HEK293 (cell line): ENCODE measurements at regions not wholly inside any gene's neighbourhood (a gene's known extent, or its start where the extent isn't known, plus 50 kb on each side); places are given as distances from the start of the nearest gene placed in this dataset.

Experiments
- CTCF ChIA-PET: fragments of 350-600 bp; formaldehyde crosslinking; extraction: SDS; loops from one replicate; lab custom pipeline; 2021; ENCODE audit warnings: antibody characterized with exemption; lab: Yijun Ruan, JAX
- POLR2A ChIA-PET: fragments of 300-600 bp; formaldehyde crosslinking; extraction: SDS; loops from one replicate; lab custom pipeline; 2020; ENCODE audit warnings: antibody characterized with exemption, inconsistent platforms; lab: Yijun Ruan, JAX
- H3K27ac ChIP-seq: fragments of 200-500 bp; sonication (Bioruptor generic); 2 replicates; pipeline ENCODE4 v1.5.1; 2014; ENCODE audit warnings: low read depth, low read length, control low read depth, inconsistent platforms; ENCODE audit errors: extremely low read depth
- H3K36me3 ChIP-seq, 2 experiments: fragments of 200-500 bp in 1 of 2; sonication (Bioruptor generic) in 1 of 2; 1 replicate in 1 of 2; 2 replicates in 1 of 2; pipeline ENCODE4 v1.5.1; 2014 to 2017; ENCODE audit warnings: inconsistent platforms in 2 of 2, low read length in 2 of 2; ENCODE audit not compliant: control insufficient read depth in 2 of 2, insufficient read depth in 1 of 2
- H3K4me1 ChIP-seq: fragments of 200-500 bp; sonication (Bioruptor generic); 2 replicates; pipeline ENCODE4 v1.5.1; 2014; ENCODE audit warnings: mild to moderate bottlenecking, low read length, inconsistent platforms; ENCODE audit not compliant: control insufficient read depth, insufficient read depth
- H3K4me3 ChIP-seq: 2 replicates; pipeline ENCODE4 v1.5.1; 2011; ENCODE audit warnings: low read depth, mild to moderate bottlenecking, control low read depth, low read length, moderate library complexity
- H3K9me3 ChIP-seq: fragments of 200-500 bp; sonication (Bioruptor generic); 2 replicates; pipeline ENCODE4 v1.5.1; 2014; ENCODE audit warnings: low read depth, low read length, inconsistent platforms; ENCODE audit not compliant: control insufficient read depth, insufficient read depth
- CTCF ChIP-seq: fragments of 450-650 bp; formaldehyde crosslinking; IDR thresholded peaks from 2 replicates; pipeline ENCODE4 v1.5.1; 2016; ENCODE audit warnings: missing biosample characterization, missing genetic modification characterization
- GFI1B ChIP-seq: fragments of 450-650 bp; formaldehyde crosslinking; IDR thresholded peaks from 2 replicates; pipeline ENCODE4 v1.5.1; 2016; ENCODE audit warnings: missing biosample characterization, missing genetic modification characterization
- IKZF3 ChIP-seq: fragments of 450-650 bp; IDR thresholded peaks from 2 replicates; pipeline ENCODE4 v1.5.0; 2018; ENCODE audit warnings: missing biosample characterization, mild to moderate bottlenecking, missing genetic modification characterization, moderate library complexity
- PRDM1 ChIP-seq: fragments of 450-650 bp; formaldehyde crosslinking; IDR thresholded peaks from 2 replicates; pipeline ENCODE4; 2016; ENCODE audit warnings: missing biosample characterization, missing genetic modification characterization
- PRDM10 ChIP-seq: fragments of 450-650 bp; formaldehyde crosslinking; IDR thresholded peaks from 2 replicates; pipeline ENCODE4 v1.5.1; 2016; ENCODE audit warnings: missing biosample characterization, missing genetic modification characterization
- SETDB1 ChIP-seq: IDR thresholded peaks from one replicate; pipeline ENCODE4 v1.6.1; 2017; ENCODE audit warnings: mild to moderate bottlenecking, low read length, moderate library complexity, mixed read lengths; ENCODE audit not compliant: insufficient read length
- YY2 ChIP-seq: fragments of 450-650 bp; formaldehyde crosslinking; IDR thresholded peaks from 2 replicates; pipeline ENCODE4 v1.5.1; 2016; ENCODE audit warnings: missing biosample characterization, missing genetic modification characterization
- ZBTB17 ChIP-seq: fragments of 450-650 bp; formaldehyde crosslinking; IDR thresholded peaks from 2 replicates; pipeline ENCODE4 v1.5.1; 2016; ENCODE audit warnings: missing biosample characterization, missing genetic modification characterization
- ZBTB44 ChIP-seq: fragments of 450-650 bp; IDR thresholded peaks from 2 replicates; pipeline ENCODE4 v1.5.1; 2018; ENCODE audit warnings: missing biosample characterization, mild to moderate bottlenecking, missing genetic modification characterization
- ZFP37 ChIP-seq: fragments of 450-650 bp; formaldehyde crosslinking; IDR thresholded peaks from 2 replicates; pipeline ENCODE4 v1.5.1; 2016; ENCODE audit warnings: missing biosample characterization, missing genetic modification characterization
- ZFP69B ChIP-seq: fragments of 450-650 bp; formaldehyde crosslinking; IDR thresholded peaks from 2 replicates; pipeline ENCODE4 v1.5.1; 2016; ENCODE audit warnings: missing biosample characterization, missing genetic modification characterization
- ZNF18 ChIP-seq: fragments of 450-650 bp; formaldehyde crosslinking; IDR thresholded peaks from 2 replicates; pipeline ENCODE4 v1.5.1; 2016; ENCODE audit warnings: missing biosample characterization, missing genetic modification characterization
- ZNF221 ChIP-seq: fragments of 450-650 bp; formaldehyde crosslinking; IDR thresholded peaks from 2 replicates; pipeline ENCODE4 v1.5.1; 2017; ENCODE audit warnings: missing biosample characterization, missing genetic modification characterization, borderline replicate concordance
- ZNF24 ChIP-seq: fragments of 450-650 bp; formaldehyde crosslinking; IDR thresholded peaks from 2 replicates; pipeline ENCODE4 v1.5.1; 2016; ENCODE audit warnings: missing biosample characterization, missing genetic modification characterization
- ZNF292 ChIP-seq: fragments of 450-650 bp; formaldehyde crosslinking; IDR thresholded peaks from 2 replicates; pipeline ENCODE4 v1.5.1; 2016; ENCODE audit warnings: low read depth, missing biosample characterization, missing genetic modification characterization, borderline replicate concordance
- ZNF324 ChIP-seq: fragments of 450-650 bp; formaldehyde crosslinking; IDR thresholded peaks from 2 replicates; pipeline ENCODE4 v1.5.1; 2016; ENCODE audit warnings: missing biosample characterization, missing genetic modification characterization
- ZNF335 ChIP-seq: fragments of 450-650 bp; formaldehyde crosslinking; conservative IDR thresholded peaks from 2 replicates; pipeline ENCODE4 v1.5.1; 2016; ENCODE audit warnings: missing biosample characterization, missing genetic modification characterization
- ZNF394 ChIP-seq: fragments of 450-650 bp; formaldehyde crosslinking; IDR thresholded peaks from 2 replicates; pipeline ENCODE4 v1.5.1; 2016; ENCODE audit warnings: missing biosample characterization, missing genetic modification characterization, mild to moderate bottlenecking, moderate library complexity, borderline replicate concordance
- ZNF416 ChIP-seq: fragments of 450-650 bp; formaldehyde crosslinking; IDR thresholded peaks from 2 replicates; pipeline ENCODE4 v1.5.1; 2016; ENCODE audit warnings: missing biosample characterization, missing genetic modification characterization
- ZNF521 ChIP-seq: fragments of 450-650 bp; formaldehyde crosslinking; IDR thresholded peaks from 2 replicates; pipeline ENCODE4 v1.5.1; 2017; ENCODE audit warnings: missing biosample characterization, mild to moderate bottlenecking, missing genetic modification characterization
- ZNF571 ChIP-seq: fragments of 450-650 bp; formaldehyde crosslinking; IDR thresholded peaks from 2 replicates; pipeline ENCODE4 v1.5.0; 2017; ENCODE audit warnings: missing biosample characterization, missing genetic modification characterization
- ZNF600 ChIP-seq: fragments of 450-650 bp; formaldehyde crosslinking; IDR thresholded peaks from 2 replicates; pipeline ENCODE4 v1.5.1; 2016; ENCODE audit warnings: missing biosample characterization, missing genetic modification characterization
- ZNF610 ChIP-seq: fragments of 450-650 bp; formaldehyde crosslinking; IDR thresholded peaks from 2 replicates; pipeline ENCODE4 v1.5.1; 2016; ENCODE audit warnings: missing biosample characterization, missing genetic modification characterization, borderline replicate concordance
- ZNF76 ChIP-seq: fragments of 450-650 bp; formaldehyde crosslinking; IDR thresholded peaks from 2 replicates; pipeline ENCODE4; 2016; ENCODE audit warnings: low read depth, missing biosample characterization, missing genetic modification characterization, borderline replicate concordance
- ZSCAN23 ChIP-seq: fragments of 450-650 bp; formaldehyde crosslinking; IDR thresholded peaks from 2 replicates; pipeline ENCODE4 v1.5.1; 2016; ENCODE audit warnings: missing biosample characterization, missing genetic modification characterization

GRCh38 chr20:41693136-41693979, 75.2 kb upstream of the CHD6 start (continued):
- TF ChIP-seq ZNF416 (tag by site-specific recombination) (no peak), PRDM1 (tag by site-specific recombination) (no peak), ZBTB44 (tag by site-specific recombination) (no peak), GFI1B (tag by site-specific recombination) (no peak), ZFP69B (tag by site-specific recombination) (no peak; the same call in 1 of the 2 replicates), ZNF292 (tag by site-specific recombination) (no peak), ZNF24 (tag by site-specific recombination) (peak; percentile 66; the same call in 1 of the 2 replicates), ZSCAN23 (no peak)

GRCh38 chr20:41692479-41693135, 74.4 kb upstream of the CHD6 start:
- no peaks in the 10 kb centered on the region for H3K9me3 ChIP-seq
- no peaks in the 10 kb centered on the region for H3K4me1 ChIP-seq
- no peaks in the 10 kb centered on the region for H3K36me3 ChIP-seq
- CTCF ChIA-PET, result interaction anchor here (0.7 to 1.4 kb wide), 5 partner anchors 9 to 1499 kb away, joined by 3 to 6 read pairs (median 3); partner anchors contain the start of gene LPIN3
- peak overlapping the region; percentile 58 for H3K4me3 ChIP-seq
- H3K27ac ChIP-seq, result peak overlapping the region; percentile 17; the same call in 1 of the 2 replicates
- POLR2A ChIA-PET, result interaction anchor here (0.6 to 1.6 kb wide), 4 partner anchors 23 to 1716 kb away, joined by 3 to 9 read pairs (median 3); partner anchors contain the start of gene CHD6
- TF ChIP-seq PRDM10 (tag by site-specific recombination), result peak; percentile 64
- TF ChIP-seq ZBTB17, result no peak
- no peak for TF ChIP-seq ZNF521 (tag by site-specific recombination)
- TF ChIP-seq ZNF18 (tag by site-specific recombination), result no peak
- no peak for TF ChIP-seq ZNF571 (tag by site-specific recombination)
- no peak for TF ChIP-seq IKZF3 (tag by site-specific recombination)
- no peak for TF ChIP-seq ZNF324 (tag by site-specific recombination)
- no peak for TF ChIP-seq ZNF221 (tag by site-specific recombination)
- TF ChIP-seq ZNF394, result no peak
- TF ChIP-seq ZFP37 (tag by site-specific recombination), result no peak
- TF ChIP-seq SETDB1, result no peak
- no peak for TF ChIP-seq CTCF
- TF ChIP-seq ZNF600 (tag by site-specific recombination), result no peak
- TF ChIP-seq YY2 (tag by site-specific recombination), result no peak
- TF ChIP-seq ZNF335 (tag by site-specific recombination), result peak; percentile 30; the same call in 1 of the 2 replicates
- peak; percentile 56; the same call in 1 of the 2 replicates for TF ChIP-seq ZNF76 (tag by site-specific recombination)
- no peak for TF ChIP-seq ZNF610 (tag by site-specific recombination)
